ENCODE measurements at regions not wholly inside any gene's neighbourhood (a gene's known extent, or its start where the extent isn't known, plus 50 kb on each side); places are given as distances from the start of the nearest gene placed in this dataset.

DNA sequence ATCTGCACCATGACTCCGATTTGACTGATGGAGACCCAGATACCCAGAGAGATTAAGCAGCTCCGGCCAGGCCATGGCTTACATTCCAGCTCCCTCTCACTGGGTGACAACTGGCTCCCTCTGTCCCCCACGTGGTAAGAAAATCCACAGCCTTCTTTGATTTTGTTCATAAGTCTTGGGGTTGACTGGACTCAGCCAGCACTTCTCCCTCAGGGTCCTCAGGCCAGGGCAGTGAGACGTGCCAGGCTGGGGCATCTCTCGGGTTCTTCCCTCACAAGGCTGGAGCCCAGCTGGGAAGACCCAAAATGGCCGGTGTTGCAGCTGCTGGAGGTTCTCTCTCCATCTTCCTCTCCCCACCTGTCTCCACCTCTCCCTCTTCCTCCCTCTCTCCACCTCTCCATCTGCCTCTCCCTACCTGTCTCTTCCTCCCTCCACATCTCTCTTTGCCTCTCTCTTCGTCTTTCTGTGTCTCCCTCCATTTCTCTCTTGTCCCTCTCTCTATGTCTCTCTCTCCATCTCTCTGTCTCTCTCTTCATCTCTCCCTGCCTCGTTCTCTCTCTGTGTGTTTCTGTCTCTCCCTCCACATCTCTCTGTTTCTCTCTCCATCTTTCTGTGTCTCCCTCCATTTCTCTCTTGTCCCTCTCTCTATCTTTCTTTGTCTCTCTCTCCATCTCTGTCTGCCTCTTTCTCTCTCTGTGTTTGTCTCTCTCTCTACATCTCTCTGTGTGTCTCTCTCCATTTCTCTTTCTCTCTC is 105.3 kb downstream of the FOXL1 start:
- Histone ChIP-seq H3F3A (ENCODE audit: insufficient read depth) (peaks cover 17% of the 10 kb centered on the region), H3K36me3 (ENCODE audit: low read depth) (no peaks in the 10 kb centered on the region), H4K20me1 (ENCODE audit: insufficient read depth) (no peaks in the 10 kb centered on the region), H3K9me2 (ENCODE audit: insufficient read depth) (no peaks in the 10 kb centered on the region), H3K27me3 (replicated peaks; ENCODE audit: insufficient read depth) (0 out of 2 replicates have a peak, but pooled peaks cover 6% of the 10 kb centered on the region), H3K9me3 (ENCODE audit: low read depth) (no peaks in the 10 kb centered on the region), H3K27ac (no peak overlapping the region), H3K79me2 (ENCODE audit: insufficient read depth) (no peaks in the 10 kb centered on the region), H3K4me1 (ENCODE audit: insufficient read depth) (peaks cover 17% of the 10 kb centered on the region), H2AFZ (no peak overlapping the region), H3K4me2 (ENCODE audit: unreplicated experiment) (no peak overlapping the region), H3K9ac (no peak overlapping the region), H3K4me3 (no peak overlapping the region)
- 74 to 95% methylated on average over 5 to 8 of the region's 8 CpGs for WGBS, 2 experiments (ENCODE audit: low coverage in 1 of 2, low lambda C conversion rate in 2 of 2, missing lambda C conversion rate in 2 of 2)
- no peak for DNase-seq
- TF ChIP-seq EZH2 (IDR thresholded peaks at IDR 0.05; ENCODE audit: insufficient read depth, poor library complexity, severe bottlenecking) (no peak), EZH2phosphoT487 (IDR thresholded peaks at IDR 0.05; ENCODE audit: insufficient read depth, low read depth) (no peak)
- in situ Hi-C loops (cut with MboI) = no loop called here

- H3K4me1 ChIP-seq (ENCODE audit: insufficient read depth) = peaks cover 9% of the 10 kb centered on the region
- no peaks in the 10 kb centered on the region for H3K79me2 ChIP-seq (ENCODE audit: insufficient read depth)
- H4K20me1 ChIP-seq (ENCODE audit: insufficient read depth) = no peaks in the 10 kb centered on the region
- no peaks in the 10 kb centered on the region for H3K9me2 ChIP-seq (ENCODE audit: insufficient read depth)
- no peaks in the 10 kb centered on the region for H3K9me3 ChIP-seq (ENCODE audit: low read depth)
- H3F3A ChIP-seq (ENCODE audit: insufficient read depth) = peaks cover 7% of the 10 kb centered on the region
- H3K36me3 ChIP-seq (ENCODE audit: low read depth) = no peaks in the 10 kb centered on the region
- H2AFZ ChIP-seq = no peak overlapping the region
- in situ Hi-C loops (cut with MboI) = no loop called here
- H3K9ac ChIP-seq = no peak overlapping the region
- 0 out of 2 replicates have a peak, but pooled peaks cover 7% of the 10 kb centered on the region for H3K27me3 ChIP-seq (replicated peaks; ENCODE audit: insufficient read depth)
- H3K4me2 ChIP-seq (ENCODE audit: unreplicated experiment) = no peak overlapping the region
- H3K27ac ChIP-seq = no peak overlapping the region
- H3K4me3 ChIP-seq = no peak overlapping the region
- TF ChIP-seq EZH2phosphoT487 (IDR thresholded peaks at IDR 0.05; ENCODE audit: insufficient read depth, low read depth) (no peak), EZH2 (IDR thresholded peaks at IDR 0.05; ENCODE audit: insufficient read depth, poor library complexity, severe bottlenecking) (no peak)
- DNase-seq = no peak
- 53 to 68% methylated on average over 2 of the region's 2 CpGs for WGBS, 2 experiments (ENCODE audit: low coverage in 1 of 2, low lambda C conversion rate in 2 of 2, missing lambda C conversion rate in 2 of 2)
These were observed 106.7 kb downstream of the FOXL1 start for GRCh38 chr16:86685076-86685475.

DNA sequence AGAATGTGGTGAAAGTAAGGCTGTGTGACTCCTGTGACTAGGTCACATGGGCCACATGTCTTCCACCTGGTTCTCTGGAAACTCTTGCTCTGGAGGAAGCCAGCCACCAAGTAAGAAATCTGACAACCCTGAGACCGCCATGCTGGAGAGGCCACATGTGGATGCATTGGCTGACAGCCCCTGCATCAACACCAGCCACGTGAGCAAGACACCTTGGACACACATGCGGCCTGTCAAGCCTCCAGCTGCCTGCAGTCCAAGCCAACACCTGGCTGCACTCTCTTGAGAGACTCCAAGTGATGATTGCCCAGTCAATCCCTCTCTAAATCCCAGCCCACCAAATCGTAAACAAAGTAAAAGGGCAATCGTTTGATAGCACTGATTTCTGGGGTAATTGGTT is 112.6 kb downstream of the FOXL1 start:
- Histone ChIP-seq H3K27ac (no peak overlapping the region), H3K9me2 (ENCODE audit: insufficient read depth) (no peaks in the 10 kb centered on the region), H2AFZ (no peak overlapping the region), H3K27me3 (replicated peaks; ENCODE audit: insufficient read depth) (peaks cover 21% of the 10 kb centered on the region), H4K20me1 (ENCODE audit: insufficient read depth) (no peaks in the 10 kb centered on the region), H3K4me1 (ENCODE audit: insufficient read depth) (no peaks in the 10 kb centered on the region), H3K9me3 (ENCODE audit: low read depth) (no peaks in the 10 kb centered on the region), H3K4me2 (ENCODE audit: unreplicated experiment) (no peak overlapping the region), H3K4me3 (no peak overlapping the region), H3K36me3 (ENCODE audit: low read depth) (no peaks in the 10 kb centered on the region), H3F3A (ENCODE audit: insufficient read depth) (no peaks in the 10 kb centered on the region), H3K79me2 (ENCODE audit: insufficient read depth) (no peaks in the 10 kb centered on the region), H3K9ac (no peak overlapping the region)
- DNase-seq = no peak
- WGBS, 2 experiments (ENCODE audit: low coverage in 1 of 2, low lambda C conversion rate in 2 of 2, missing lambda C conversion rate in 2 of 2) = 59 to 60% methylated on average over 5 of the region's 5 CpGs
- in situ Hi-C loops (cut with MboI) = no loop called here
- TF ChIP-seq EZH2 (IDR thresholded peaks at IDR 0.05; ENCODE audit: insufficient read depth, poor library complexity, severe bottlenecking) (no peak), EZH2phosphoT487 (IDR thresholded peaks at IDR 0.05; ENCODE audit: insufficient read depth, low read depth) (no peak)

- no peak overlapping the region for H3K27ac ChIP-seq
- no peaks in the 10 kb centered on the region for H4K20me1 ChIP-seq (ENCODE audit: insufficient read depth)
- H3K4me1 ChIP-seq (ENCODE audit: insufficient read depth) = no peaks in the 10 kb centered on the region
- H3K4me3 ChIP-seq = no peak overlapping the region
- no peak overlapping the region for H3K9ac ChIP-seq
- 59 to 66% methylated on average over 10 of the region's 10 CpGs for WGBS, 2 experiments (ENCODE audit: low coverage in 1 of 2, low lambda C conversion rate in 2 of 2, missing lambda C conversion rate in 2 of 2)
- TF ChIP-seq EZH2 (IDR thresholded peaks at IDR 0.05; ENCODE audit: insufficient read depth, poor library complexity, severe bottlenecking) = no peak
- no peak for TF ChIP-seq EZH2phosphoT487 (IDR thresholded peaks at IDR 0.05; ENCODE audit: insufficient read depth, low read depth)
- in situ Hi-C loops (cut with MboI) = no loop called here
- H3F3A ChIP-seq (ENCODE audit: insufficient read depth) = no peaks in the 10 kb centered on the region
- H3K9me3 ChIP-seq (ENCODE audit: low read depth) = no peaks in the 10 kb centered on the region
- no peaks in the 10 kb centered on the region for H3K79me2 ChIP-seq (ENCODE audit: insufficient read depth)
- H3K27me3 ChIP-seq (replicated peaks; ENCODE audit: insufficient read depth) = peaks cover 28% of the 10 kb centered on the region
- H3K9me2 ChIP-seq (ENCODE audit: insufficient read depth) = no peaks in the 10 kb centered on the region
- H3K4me2 ChIP-seq (ENCODE audit: unreplicated experiment) = no peak overlapping the region
- no peak for DNase-seq
- no peak overlapping the region for H2AFZ ChIP-seq
- H3K36me3 ChIP-seq (ENCODE audit: low read depth) = no peaks in the 10 kb centered on the region
These were observed 114.1 kb downstream of the FOXL1 start for GRCh38 chr16:86692426-86692825.

Measured in GM23248 (cell line).